ENCODE measurements at regions not wholly inside any gene's neighbourhood (a gene's known extent, or its start where the extent isn't known, plus 50 kb on each side); places are given as distances from the start of the nearest gene placed in this dataset.
A peak's percentile ranks its signal among the peaks of the same experiment; 100 is the strongest.

DNA sequence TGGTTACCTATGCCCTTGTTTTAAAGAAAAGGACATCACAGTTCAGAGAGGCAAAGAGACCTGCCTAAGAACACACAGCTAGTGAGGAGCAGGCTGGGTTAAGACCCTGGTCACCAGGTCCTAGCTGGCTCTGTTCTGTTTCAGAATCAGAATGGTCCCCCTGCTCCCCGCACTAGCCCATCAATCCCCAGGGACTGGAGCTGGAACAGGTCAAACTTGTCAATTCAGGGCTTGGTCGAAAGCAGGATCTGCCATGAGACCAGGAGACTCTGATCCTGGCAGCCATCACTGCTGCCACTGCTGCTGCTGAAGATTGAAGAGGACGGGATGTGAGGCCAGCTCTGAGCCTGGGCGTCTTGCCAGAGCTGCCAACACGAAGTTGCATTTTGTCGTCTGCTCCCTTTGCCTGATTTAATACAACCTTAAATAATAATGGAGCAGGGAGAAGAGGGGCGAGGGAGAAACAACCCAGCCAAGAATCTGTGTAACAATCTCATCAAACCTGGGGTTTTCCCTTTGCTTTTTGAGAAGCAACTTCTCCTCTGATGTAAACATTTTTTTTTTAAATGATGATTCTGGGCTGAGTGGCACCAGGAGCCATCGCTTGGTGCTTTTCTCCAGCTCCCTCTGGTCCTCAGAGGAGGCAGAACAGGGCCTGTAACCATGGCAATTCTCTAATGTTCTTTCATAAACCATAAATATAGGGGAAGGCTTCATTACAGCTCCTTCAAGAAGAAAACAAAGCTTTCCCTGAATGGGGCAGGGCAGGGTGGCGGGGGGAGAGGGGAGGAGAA lies 119.0 kb upstream of the SORCS3 start:
- WGBS (ENCODE audit: low lambda C conversion rate), result 15% methylated on average over 8 of the region's 9 CpGs
- Histone ChIP-seq H3K4me2 (no peak overlapping the region), H3K27ac (ENCODE audit: low read depth in 2 of 2, low read length in 1 of 2) (peak overlapping the region in 1 of 2 experiments; percentile 64; a peak in 2 of 4 replicates), H3F3A (replicated peaks; ENCODE audit: insufficient read depth) (no peaks in the 10 kb centered on the region), H3K9ac (no peak overlapping the region), H3K4me3 (ENCODE audit: low read depth in 2 of 2, low read length in 1 of 2) (no peak overlapping the region), H4K20me1 (ENCODE audit: insufficient read depth) (no peaks in the 10 kb centered on the region), H3K36me3 (replicated peaks in 1 of 2; ENCODE audit: control insufficient read depth in 1 of 2, insufficient read depth in 2 of 2, low read length in 1 of 2) (no peaks in the 10 kb centered on the region), H3K79me2 (ENCODE audit: insufficient read depth) (no peaks in the 10 kb centered on the region), H2AFZ (ENCODE audit: low read depth) (no peak overlapping the region), H3K27me3 (ENCODE audit: insufficient read depth) (no peaks in the 10 kb centered on the region), H3K9me2 (no peaks in the 10 kb centered on the region), H3K4me1 (ENCODE audit: control insufficient read depth in 1 of 2, insufficient read depth in 2 of 2, low read depth in 1 of 2, low read length in 1 of 2) (peaks cover 0 to 12% of the 10 kb centered on the region in 2 experiments; a peak in 1 of 4 replicates), H3K9me3 (no peaks in the 10 kb centered on the region)
- peak; percentile 63 for DNase-seq
- TF ChIP-seq TCF12 (IDR thresholded peaks at IDR 0.05) (no peak), RCOR1 (IDR thresholded peaks at IDR 0.05; ENCODE audit: low read length) (no peak), FOXM1 (IDR thresholded peaks at IDR 0.05; ENCODE audit: low read depth) (no peak), RAD21 (IDR thresholded peaks at IDR 0.05; ENCODE audit: low read length) (peak; percentile 1)
- POLR2A ChIA-PET, result no interaction called here
- CTCF ChIA-PET, result interaction anchor here (0.8 to 1.6 kb wide), 3 partner anchors 16 to 79 kb away, joined by 3 to 5 read pairs (median 4); no protein-coding TSS in a partner anchor

DNA sequence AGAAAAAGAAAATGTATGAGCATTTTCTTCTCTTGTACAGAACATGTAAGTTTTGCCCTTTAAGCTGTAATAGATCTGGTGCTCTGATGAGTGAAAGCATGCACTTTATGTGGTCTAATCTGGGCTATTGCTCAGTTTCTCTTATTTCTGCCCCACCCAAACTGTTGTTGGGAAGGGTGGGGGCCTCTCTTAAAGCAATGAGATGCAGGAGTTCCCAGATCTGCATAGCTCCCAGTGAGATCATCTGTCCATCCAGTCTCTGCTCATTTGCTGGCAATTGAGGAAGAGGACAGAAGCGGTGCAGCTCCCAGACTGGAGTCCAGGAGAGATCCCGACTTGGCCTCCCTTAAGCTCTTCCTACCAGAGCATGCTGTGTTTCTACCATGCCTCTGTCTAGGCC lies 114.9 kb upstream of the SORCS3 start:
- no peaks in the 10 kb centered on the region for H4K20me1 ChIP-seq (ENCODE audit: insufficient read depth)
- H3K79me2 ChIP-seq (ENCODE audit: insufficient read depth), result no peaks in the 10 kb centered on the region
- no peaks in the 10 kb centered on the region for H3F3A ChIP-seq (replicated peaks; ENCODE audit: insufficient read depth)
- H3K9me3 ChIP-seq, result no peaks in the 10 kb centered on the region
- CTCF ChIA-PET, result no interaction called here
- peaks cover 0 to 12% of the 10 kb centered on the region in 2 experiments; a peak in 1 of 4 replicates for H3K4me1 ChIP-seq (ENCODE audit: control insufficient read depth in 1 of 2, insufficient read depth in 2 of 2, low read depth in 1 of 2, low read length in 1 of 2)
- POLR2A ChIA-PET, result no interaction called here
- no peaks in the 10 kb centered on the region for H3K36me3 ChIP-seq (replicated peaks in 1 of 2; ENCODE audit: control insufficient read depth in 1 of 2, insufficient read depth in 2 of 2, low read length in 1 of 2)
- H3K27me3 ChIP-seq (ENCODE audit: insufficient read depth), result no peaks in the 10 kb centered on the region
- H3K4me3 ChIP-seq (ENCODE audit: low read depth in 2 of 2, low read length in 1 of 2), result no peak overlapping the region
- no peaks in the 10 kb centered on the region for H3K9me2 ChIP-seq
- no peak overlapping the region for H3K9ac ChIP-seq
- H2AFZ ChIP-seq (ENCODE audit: low read depth), result no peak overlapping the region
- no peak for DNase-seq
- H3K27ac ChIP-seq (ENCODE audit: low read depth in 2 of 2, low read length in 1 of 2), result no peak overlapping the region
- TF ChIP-seq EP300 (IDR thresholded peaks at IDR 0.05; ENCODE audit: borderline replicate concordance in 1 of 2, low read depth in 1 of 2, low read length in 1 of 2), result no peak
- no peak for TF ChIP-seq FOSL2 (IDR thresholded peaks at IDR 0.05; ENCODE audit: borderline replicate concordance, low read depth)
- TF ChIP-seq GABPA (IDR thresholded peaks at IDR 0.05; ENCODE audit: low read depth), result no peak
- TF ChIP-seq MEF2A (IDR thresholded peaks at IDR 0.05; ENCODE audit: borderline replicate concordance, low read depth), result no peak
- TF ChIP-seq POLR2AphosphoS5 (IDR thresholded peaks at IDR 0.05; ENCODE audit: low read depth, low read length), result no peak
- TF ChIP-seq TCF12 (IDR thresholded peaks at IDR 0.05), result no peak
- no peak for TF ChIP-seq SIN3A (IDR thresholded peaks at IDR 0.05; ENCODE audit: borderline replicate concordance, low read depth, low read length)
- TF ChIP-seq RFX5 (IDR thresholded peaks at IDR 0.05; ENCODE audit: low read length), result no peak
- no peak overlapping the region for H3K4me2 ChIP-seq
- 37% methylated on average over 2 of the region's 2 CpGs for WGBS (ENCODE audit: low lambda C conversion rate)

DNA sequence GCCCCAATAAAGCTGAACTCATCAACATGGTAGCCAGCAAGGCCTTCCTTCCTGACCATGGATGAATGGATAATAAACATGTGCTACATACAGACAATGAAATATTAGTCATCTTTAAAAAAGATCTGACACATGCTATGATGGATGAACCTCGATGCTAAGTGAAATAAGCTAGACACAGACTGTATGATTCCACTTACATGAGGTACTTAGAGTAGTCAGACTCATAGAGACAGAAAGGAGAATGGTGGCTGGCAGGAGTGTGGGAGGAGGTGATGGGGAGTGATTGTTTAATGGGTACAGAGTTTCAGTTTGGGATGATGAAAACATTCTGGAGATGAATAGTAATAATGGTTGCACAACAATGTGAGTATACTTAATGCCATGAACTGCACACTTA lies 114.1 kb upstream of the SORCS3 start:
- no peak overlapping the region for H3K27ac ChIP-seq (ENCODE audit: low read depth in 2 of 2, low read length in 1 of 2)
- H3K9ac ChIP-seq, result no peak overlapping the region
- no peaks in the 10 kb centered on the region for H3K9me2 ChIP-seq
- DNase-seq, result no peak
- no peaks in the 10 kb centered on the region for H3K79me2 ChIP-seq (ENCODE audit: insufficient read depth)
- 0% methylated on average over 1 of the region's 1 CpG for WGBS (ENCODE audit: low lambda C conversion rate)
- no peaks in the 10 kb centered on the region for H3K27me3 ChIP-seq (ENCODE audit: insufficient read depth)
- H3K4me2 ChIP-seq, result no peak overlapping the region
- ChIA-PET POLR2A (no interaction called here), CTCF (no interaction called here)
- H3K4me3 ChIP-seq (ENCODE audit: low read depth in 2 of 2, low read length in 1 of 2), result no peak overlapping the region
- H2AFZ ChIP-seq (ENCODE audit: low read depth), result no peak overlapping the region
- H3K9me3 ChIP-seq, result no peaks in the 10 kb centered on the region
- no peaks in the 10 kb centered on the region for H4K20me1 ChIP-seq (ENCODE audit: insufficient read depth)
- H3K4me1 ChIP-seq (ENCODE audit: control insufficient read depth in 1 of 2, insufficient read depth in 2 of 2, low read depth in 1 of 2, low read length in 1 of 2), result peaks cover 0 to 8% of the 10 kb centered on the region in 2 experiments; a peak in 1 of 4 replicates
- H3K36me3 ChIP-seq (replicated peaks in 1 of 2; ENCODE audit: control insufficient read depth in 1 of 2, insufficient read depth in 2 of 2, low read length in 1 of 2), result no peaks in the 10 kb centered on the region
- no peaks in the 10 kb centered on the region for H3F3A ChIP-seq (replicated peaks; ENCODE audit: insufficient read depth)
- TF ChIP-seq, protein P1, sequence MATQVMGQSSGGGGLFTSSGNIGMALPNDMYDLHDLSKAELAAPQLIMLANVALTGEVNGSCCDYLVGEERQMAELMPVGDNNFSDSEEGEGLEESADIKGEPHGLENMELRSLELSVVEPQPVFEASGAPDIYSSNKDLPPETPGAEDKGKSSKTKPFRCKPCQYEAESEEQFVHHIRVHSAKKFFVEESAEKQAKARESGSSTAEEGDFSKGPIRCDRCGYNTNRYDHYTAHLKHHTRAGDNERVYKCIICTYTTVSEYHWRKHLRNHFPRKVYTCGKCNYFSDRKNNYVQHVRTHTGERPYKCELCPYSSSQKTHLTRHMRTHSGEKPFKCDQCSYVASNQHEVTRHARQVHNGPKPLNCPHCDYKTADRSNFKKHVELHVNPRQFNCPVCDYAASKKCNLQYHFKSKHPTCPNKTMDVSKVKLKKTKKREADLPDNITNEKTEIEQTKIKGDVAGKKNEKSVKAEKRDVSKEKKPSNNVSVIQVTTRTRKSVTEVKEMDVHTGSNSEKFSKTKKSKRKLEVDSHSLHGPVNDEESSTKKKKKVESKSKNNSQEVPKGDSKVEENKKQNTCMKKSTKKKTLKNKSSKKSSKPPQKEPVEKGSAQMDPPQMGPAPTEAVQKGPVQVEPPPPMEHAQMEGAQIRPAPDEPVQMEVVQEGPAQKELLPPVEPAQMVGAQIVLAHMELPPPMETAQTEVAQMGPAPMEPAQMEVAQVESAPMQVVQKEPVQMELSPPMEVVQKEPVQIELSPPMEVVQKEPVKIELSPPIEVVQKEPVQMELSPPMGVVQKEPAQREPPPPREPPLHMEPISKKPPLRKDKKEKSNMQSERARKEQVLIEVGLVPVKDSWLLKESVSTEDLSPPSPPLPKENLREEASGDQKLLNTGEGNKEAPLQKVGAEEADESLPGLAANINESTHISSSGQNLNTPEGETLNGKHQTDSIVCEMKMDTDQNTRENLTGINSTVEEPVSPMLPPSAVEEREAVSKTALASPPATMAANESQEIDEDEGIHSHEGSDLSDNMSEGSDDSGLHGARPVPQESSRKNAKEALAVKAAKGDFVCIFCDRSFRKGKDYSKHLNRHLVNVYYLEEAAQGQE (IDR thresholded peaks at IDR 0.05; ENCODE audit: low read depth, low read length), result no peak
- TF ChIP-seq, protein P2, sequence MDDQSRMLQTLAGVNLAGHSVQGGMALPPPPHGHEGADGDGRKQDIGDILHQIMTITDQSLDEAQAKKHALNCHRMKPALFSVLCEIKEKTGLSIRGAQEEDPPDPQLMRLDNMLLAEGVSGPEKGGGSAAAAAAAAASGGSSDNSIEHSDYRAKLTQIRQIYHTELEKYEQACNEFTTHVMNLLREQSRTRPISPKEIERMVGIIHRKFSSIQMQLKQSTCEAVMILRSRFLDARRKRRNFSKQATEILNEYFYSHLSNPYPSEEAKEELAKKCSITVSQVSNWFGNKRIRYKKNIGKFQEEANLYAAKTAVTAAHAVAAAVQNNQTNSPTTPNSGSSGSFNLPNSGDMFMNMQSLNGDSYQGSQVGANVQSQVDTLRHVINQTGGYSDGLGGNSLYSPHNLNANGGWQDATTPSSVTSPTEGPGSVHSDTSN (IDR thresholded peaks at IDR 0.05), result no peak
- TF ChIP-seq, protein P3, sequence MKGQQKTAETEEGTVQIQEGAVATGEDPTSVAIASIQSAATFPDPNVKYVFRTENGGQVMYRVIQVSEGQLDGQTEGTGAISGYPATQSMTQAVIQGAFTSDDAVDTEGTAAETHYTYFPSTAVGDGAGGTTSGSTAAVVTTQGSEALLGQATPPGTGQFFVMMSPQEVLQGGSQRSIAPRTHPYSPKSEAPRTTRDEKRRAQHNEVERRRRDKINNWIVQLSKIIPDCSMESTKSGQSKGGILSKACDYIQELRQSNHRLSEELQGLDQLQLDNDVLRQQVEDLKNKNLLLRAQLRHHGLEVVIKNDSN (IDR thresholded peaks at IDR 0.05; ENCODE audit: borderline replicate concordance, low read depth), result no peak
- no peak for TF ChIP-seq EP300 (IDR thresholded peaks at IDR 0.05; ENCODE audit: borderline replicate concordance in 1 of 2, low read depth in 1 of 2, low read length in 1 of 2)
